OCI-LY3 (cell line): ENCODE measurements at regions not wholly inside any gene's neighbourhood (a gene's known extent, or its start where the extent isn't known, plus 50 kb on each side); places are given as distances from the start of the nearest gene placed in this dataset.

Source experiments
- CTCF ChIP-seq: fragments of 200-600, 300-600 bp; sonication (generic); IDR thresholded peaks from 2 replicates; pipeline ENCODE4 v1.5.1; 2014; ENCODE audit warnings: antibody characterized with exemption, low read length, low read depth
- EZH2phosphoT487 ChIP-seq: fragments of 200-600 bp; shearing (Covaris generic); IDR thresholded peaks from 2 replicates; pipeline ENCODE4 v1.6.1; 2018; ENCODE audit warnings: antibody characterized with exemption, mixed run types, low read depth

- TF ChIP-seq CTCF = no peak
- TF ChIP-seq EZH2phosphoT487 = no peak
Observed at GRCh38 chr7:131222171-131222570, 105.5 kb upstream of the MKLN1 start.
